GM18526 (cell line): ENCODE measurements at regions not wholly inside any gene's neighbourhood (a gene's known extent, or its start where the extent isn't known, plus 50 kb on each side); places are given as distances from the start of the nearest gene placed in this dataset.

Experiments
- POLR2A ChIP-seq: IDR thresholded peaks from 3 replicates; pipeline ENCODE4 v1.6.1; 2011; ENCODE audit not compliant: insufficient read length; ENCODE audit errors: extremely low read depth

DNA sequence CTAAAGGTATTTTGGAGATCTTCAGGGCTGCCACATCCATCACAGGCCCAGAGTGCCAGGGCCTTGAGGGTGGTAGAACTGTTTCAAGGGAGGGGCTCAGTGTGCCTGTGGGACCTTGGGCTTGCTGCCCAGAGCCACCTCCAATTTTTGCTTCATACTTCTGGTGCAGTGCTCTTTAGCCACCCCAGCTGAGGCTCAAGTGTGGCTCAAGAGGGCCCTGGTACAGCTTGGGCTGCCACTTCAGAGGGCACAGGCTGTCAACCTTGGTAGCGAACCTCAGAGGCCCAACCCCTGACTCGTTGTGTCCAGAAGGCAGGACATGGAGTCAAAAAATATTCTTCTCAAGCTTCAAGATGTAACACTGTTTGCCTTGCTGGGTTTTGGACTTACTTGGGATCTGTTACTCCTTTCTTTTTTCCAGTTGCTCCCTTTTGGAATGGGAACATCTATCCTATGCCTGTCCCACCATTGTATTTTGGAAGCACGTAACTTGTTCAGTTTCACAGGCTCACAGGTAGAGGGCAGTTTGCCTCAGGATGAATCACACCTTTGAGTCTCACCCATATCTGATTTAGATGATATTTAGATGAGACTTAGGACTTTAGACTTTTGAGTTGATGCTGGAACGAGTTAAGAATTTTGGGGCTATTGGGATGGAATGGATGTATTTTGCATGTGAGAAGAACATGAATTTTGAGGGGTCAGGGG is 224.8 kb downstream of the RPS24 start:
- no peak for TF ChIP-seq POLR2A

DNA sequence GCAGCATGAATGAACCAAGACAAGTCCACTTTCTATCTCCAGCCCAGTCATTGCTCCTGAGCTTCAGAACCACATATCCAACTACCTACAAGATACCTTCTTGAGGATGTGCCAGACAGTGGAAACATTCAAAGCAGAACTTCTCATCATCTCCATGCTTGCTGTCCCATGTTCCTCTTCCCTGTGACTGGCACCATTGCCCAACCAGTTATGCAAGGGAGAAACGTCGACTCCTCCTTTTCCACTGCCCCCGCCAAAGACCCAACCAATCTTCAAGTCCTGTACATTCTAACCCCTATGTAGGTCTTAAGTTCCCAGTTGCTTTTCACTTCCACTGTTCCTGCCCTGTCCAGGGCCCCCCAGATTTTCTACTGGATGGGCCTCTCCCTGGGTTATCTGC is 225.7 kb downstream of the RPS24 start:
- no peak for TF ChIP-seq POLR2A

DNA sequence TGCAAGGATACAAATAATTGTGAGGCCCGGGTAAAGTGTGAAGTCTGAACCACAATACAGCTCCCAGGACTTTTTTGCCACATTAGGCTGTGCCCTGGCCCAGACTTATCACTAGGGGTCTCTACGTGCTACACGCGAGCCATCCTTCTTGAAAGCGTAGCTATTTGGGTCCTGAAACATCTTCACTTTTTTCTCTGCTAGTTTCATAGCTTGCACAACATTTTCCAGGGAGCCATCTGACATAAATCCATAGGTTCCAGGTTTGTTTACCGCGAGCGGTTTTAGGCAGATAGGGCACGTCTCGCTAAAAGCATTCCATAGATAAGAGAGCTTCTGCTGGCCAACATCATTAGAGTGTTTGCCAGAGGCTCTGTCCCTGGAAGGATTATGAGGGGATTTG is 226.5 kb downstream of the RPS24 start:
- no peak for TF ChIP-seq POLR2A

DNA sequence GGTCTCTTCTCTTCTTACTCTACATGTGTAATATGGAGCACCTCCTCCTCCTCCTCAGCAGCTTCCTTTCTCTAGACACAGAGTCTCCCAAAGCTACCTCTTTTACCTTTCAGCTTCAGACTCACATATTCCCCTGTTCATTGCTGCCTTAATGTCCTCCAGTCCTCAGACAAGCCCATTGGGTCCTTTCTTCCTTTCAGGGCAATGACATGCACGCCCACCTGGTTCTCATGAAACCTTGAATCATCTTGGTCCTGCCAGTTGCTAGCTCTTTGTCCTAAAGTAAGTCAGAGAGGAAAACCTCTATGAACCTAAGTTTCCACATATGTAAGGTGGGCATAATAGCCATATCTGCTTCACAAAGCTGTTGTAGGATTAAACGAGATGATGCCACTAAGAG is 227.0 kb downstream of the RPS24 start:
- no peak for TF ChIP-seq POLR2A

DNA sequence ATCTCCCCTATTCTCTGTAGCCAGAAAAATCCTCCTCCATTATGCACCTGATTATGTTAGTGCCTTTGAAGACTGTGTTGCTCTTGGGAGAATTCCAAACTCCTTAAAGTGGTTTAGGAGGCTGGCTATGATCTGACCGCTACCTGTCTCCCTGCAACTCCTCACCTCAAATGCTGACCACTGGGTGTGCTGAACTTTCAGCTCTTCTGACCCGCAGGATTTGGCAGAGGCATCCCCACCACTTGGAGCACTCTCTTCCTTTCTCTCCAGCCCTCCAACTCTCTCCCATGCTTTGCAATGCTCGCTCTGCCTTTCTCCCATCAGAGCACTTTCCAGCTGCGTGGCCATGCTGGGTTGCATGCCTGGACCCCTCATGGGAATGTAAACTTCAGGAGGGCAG is 227.6 kb downstream of the RPS24 start:
- no peak for TF ChIP-seq POLR2A

DNA sequence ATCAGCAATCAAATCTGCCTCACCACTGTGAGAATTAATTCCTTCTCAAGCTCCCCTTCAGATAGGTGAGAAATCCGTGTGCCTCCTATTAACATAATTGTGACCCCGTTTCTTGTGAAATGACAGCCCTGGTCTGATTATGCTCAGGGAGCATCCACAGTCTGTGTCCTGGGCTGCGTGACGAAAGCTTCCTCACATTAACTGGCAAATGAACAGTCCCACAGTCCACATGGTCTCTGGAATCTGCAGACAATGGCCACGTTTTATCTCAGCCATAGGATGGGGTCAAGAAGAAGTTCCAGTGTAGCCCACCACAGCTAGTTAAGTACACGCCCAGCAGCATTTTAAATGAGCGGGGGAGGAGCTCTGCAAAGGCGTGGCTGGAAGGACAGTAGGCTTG is 229.2 kb downstream of the RPS24 start:
- TF ChIP-seq POLR2A: no peak

DNA sequence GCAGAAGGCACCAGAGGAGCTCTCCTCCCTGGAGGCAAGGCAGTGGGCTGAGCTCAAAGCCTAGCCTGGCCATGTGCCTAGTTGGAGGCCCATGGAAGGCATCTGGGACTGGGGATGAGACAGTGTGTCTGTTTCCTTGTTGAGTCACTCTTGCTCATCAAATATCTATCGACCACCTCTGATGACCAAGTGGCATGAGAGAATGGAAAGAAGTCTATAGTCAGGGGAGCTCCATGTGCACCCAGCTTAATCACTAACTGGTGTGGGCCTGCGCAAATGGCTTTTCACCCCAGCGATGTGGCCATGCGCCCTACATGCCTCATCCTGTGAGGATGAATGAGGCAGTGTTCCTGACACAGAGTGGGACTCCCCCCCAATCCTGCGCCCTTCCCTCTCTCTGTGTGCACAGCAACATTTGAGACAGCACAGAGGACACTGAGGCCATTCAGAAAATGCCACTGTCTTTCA is 229.9 kb downstream of the RPS24 start:
- TF ChIP-seq POLR2A: no peak

DNA sequence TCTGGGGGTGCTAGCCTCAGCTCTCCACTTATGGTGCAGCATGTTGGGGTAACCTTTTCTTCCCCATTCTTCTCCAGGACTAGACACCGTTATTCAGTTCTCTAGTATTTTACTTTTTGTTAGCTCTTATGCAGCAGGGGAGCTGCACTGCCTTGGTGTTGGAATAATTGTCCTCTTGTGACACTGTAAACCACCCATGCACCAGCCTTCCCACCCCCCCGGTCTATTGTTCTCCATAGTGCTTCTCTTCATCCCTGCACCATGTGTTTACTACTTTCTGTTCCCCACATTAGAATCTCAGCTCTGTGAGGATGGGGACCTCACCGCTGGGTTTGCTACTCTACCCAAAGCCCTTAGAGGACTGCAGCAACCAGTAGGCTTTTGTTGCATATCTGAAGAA is 230.7 kb downstream of the RPS24 start:
- no peak for TF ChIP-seq POLR2A

DNA sequence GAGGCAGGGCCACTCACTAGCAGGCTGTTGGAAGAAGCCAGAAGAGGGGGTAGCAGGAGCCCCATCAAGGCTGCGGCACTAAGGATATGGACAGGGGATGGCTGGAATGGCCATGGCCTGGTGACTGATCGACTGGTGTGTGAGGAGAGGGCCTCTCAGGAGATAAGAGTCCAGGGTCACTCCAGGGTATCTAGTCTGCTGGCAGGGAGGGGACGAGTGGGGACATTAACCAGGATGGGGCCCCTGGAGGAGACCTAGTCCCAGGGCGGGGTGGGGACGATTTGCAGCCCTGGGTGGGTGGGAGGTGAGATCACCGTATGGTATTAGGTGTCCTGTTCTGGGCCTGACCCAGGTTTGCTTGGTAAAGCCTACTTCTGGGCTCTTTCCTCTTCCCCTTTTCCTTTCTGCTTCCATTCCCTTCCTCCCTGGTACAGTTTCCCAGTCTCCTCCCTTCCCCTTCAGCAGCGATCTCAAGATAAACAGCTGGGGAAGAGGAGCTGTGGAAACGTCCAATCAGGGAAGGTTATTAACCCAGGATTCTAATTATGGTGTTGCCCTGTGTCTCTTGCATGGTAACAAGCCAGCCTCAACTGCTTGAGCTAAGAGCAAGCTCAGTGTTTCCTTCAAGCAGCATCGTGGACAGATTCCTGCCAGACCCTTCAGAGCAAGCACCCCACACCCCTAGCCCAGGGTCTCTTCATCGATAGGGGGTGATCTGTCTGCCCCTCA is 233.2 kb downstream of the RPS24 start:
- no peak for TF ChIP-seq POLR2A

DNA sequence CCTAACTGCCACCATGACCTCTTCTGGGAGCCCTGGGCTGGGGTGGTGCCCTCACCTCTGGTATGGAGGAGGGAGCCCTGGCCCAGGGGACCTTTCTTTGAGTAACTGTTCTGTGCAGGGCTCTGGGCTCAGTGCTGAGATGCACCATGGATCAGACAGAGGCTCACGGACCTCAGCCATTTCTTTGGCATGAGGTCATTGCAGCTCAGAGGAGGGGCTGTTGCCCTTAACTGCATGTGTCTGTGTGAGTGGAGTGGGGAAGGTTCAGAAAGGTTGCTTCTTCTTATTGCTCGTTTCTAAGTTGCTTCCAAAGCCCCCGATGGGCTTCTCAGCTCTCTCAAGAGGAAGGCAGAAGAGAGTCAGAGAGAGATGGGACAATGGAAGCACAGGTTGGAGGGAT is 233.9 kb downstream of the RPS24 start:
- no peak for TF ChIP-seq POLR2A

DNA sequence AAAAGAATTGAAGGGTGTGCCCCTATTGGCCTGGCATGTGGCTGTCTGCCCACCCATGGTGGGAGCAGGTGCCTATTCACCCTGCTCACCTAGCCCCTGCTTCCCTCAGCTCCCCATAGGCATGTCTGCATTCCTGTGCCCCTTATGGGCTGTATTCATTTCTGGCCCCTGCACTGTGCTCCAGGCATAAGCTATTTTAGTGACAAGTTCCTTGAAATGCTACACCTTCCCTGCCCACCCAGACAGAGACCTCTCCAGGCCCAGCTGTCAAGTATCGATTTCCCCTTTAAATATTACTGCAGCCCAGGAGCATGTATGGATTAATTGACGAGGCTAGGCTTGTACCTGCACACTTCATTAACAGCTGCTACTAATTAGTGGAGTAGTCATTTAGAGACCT is 235.4 kb downstream of the RPS24 start:
- no peak for TF ChIP-seq POLR2A

DNA sequence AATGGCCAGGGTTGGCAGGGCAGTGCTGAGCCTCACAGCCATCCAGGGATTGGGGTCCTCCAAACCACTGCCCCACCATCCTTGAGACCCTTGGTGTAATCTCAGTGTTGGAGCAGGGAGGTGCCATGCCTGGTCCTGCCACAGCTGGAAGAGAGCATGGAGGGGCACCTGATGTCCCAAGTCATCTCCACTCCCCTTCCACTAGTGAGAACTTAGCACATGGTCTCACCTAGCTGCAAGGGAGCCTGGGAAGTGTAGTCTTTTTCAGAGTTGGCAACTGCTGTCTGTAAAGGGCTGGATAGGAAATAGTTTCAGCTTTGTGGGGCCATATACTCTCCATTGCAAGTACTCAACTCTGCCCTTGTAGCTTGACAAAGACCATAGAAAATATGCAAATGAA is 238.7 kb downstream of the RPS24 start:
- TF ChIP-seq POLR2A: no peak

DNA sequence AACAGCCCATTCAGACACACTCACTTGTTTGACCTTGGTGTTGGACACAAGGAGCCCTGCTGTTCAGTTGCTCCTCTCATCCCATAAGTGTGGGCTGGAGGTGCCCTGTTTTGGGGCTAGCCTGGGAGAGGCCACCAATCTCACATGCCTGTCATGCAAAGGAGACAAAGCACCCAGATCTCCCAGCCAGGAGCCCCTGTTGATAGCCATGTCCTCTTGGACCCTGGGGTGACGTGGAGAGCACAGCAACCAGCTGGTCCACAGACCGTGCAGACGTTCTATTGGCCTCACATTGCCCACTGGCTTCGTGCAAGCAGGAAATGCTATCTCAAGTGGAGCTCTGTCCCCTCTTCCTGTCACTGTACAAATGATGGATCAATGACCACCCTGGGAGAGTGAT is 240.8 kb downstream of the RPS24 start:
- no peak for TF ChIP-seq POLR2A

DNA sequence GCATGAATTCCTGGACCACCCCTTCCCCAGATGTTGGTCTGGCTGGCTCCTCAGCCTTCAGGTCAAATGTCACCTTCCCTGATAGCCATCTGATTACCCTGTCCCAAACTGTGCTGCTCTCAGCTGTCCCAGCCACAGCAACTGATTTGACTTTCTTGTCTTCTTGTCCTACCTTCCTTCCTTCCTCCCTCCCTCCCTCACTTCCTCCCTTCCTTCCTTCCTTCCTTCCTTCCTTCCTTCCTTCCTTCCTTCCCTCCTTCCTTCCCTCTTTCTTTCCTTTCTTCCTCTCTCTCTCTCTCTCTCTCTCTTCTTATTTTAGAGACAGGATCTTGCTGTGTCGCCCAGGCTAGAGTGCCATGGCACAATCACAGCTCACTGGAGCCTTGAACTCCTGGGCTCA is 242.5 kb downstream of the RPS24 start:
- TF ChIP-seq POLR2A: no peak

DNA sequence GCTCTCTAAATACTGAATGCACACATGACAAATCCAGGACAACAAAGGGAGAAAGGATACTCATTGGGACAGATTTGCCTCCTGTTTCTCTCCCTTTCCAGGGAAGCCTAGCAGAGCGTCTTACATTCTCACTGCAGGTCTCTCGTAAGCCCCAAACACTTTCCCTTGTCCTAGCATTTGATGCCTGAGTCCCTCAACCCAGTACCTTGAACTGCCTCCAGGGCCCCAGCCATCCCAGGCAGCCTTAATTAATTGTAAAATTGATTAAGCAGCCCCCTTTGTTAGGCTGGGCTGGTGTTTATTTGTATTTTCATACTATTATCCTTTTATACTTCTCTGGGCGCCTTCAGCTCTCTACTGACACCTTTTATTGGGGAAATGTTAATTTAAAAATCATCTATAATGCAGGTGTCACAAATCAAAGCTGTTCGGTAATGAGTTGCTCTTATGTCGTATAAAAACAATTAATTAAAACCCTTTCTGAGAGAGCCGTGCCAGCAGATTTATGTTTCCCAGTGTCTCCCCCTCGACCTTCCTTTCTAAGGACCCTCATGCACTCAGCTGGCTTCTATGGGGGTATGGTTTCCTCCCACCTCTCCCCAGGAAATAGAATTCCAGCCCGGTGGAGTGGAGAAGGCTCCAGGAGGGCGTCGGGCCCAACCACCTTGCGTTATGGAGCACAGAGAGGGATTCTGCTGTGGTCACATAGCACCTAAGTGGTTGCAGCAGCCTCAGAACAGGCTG is 243.8 kb downstream of the RPS24 start:
- TF ChIP-seq POLR2A: no peak

DNA sequence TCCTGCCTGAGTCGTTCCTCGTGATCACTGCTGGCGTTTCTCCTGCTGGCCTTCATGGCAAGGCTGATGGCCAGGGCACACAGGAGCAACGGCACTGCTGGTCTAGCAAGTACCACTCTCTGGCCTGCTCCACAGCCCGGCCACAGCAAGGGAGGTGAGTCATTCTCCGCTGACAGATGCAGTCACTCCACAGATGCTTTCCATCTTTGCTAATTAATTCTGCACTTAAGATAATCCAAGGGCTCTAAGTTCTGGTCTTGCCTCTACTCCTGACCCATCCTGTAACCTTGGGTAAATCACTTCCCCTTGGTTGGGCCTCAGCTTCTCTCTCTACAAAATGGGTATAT is 244.4 kb downstream of the RPS24 start:
- no peak for TF ChIP-seq POLR2A
